ENCODE measurements at regions not wholly inside any gene's neighbourhood (a gene's known extent, or its start where the extent isn't known, plus 50 kb on each side); places are given as distances from the start of the nearest gene placed in this dataset.

DNA sequence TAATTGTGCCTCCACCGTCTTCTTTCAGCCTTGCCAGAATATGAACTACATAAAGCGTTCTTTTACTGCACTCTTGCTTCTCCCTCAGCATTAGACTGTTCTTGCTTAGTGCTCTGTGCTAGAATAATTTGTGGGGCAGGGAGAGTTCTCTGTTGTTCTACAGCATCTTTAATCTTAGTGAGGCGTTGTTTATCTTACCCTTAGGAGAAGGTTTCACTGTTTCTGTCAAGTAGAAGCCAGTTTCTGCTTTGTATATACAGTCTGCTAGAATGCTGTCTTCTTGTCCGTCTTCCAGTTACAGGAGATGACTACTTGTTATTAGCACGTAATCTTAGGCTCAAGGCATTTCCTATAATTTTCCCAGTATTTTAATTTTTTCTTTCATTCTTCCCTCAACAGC is 458.0 kb downstream of the FLRT2 start:
- H3K4me3 ChIP-seq (ENCODE audit: low read depth, low read length), result no peak overlapping the region
- in situ Hi-C loops (cut with HindIII; ENCODE audit: low sequenced_read_pairs), result no loop called here
- DNase-seq (ENCODE audit: low read depth), result no peak
- TF ChIP-seq, protein P1, sequence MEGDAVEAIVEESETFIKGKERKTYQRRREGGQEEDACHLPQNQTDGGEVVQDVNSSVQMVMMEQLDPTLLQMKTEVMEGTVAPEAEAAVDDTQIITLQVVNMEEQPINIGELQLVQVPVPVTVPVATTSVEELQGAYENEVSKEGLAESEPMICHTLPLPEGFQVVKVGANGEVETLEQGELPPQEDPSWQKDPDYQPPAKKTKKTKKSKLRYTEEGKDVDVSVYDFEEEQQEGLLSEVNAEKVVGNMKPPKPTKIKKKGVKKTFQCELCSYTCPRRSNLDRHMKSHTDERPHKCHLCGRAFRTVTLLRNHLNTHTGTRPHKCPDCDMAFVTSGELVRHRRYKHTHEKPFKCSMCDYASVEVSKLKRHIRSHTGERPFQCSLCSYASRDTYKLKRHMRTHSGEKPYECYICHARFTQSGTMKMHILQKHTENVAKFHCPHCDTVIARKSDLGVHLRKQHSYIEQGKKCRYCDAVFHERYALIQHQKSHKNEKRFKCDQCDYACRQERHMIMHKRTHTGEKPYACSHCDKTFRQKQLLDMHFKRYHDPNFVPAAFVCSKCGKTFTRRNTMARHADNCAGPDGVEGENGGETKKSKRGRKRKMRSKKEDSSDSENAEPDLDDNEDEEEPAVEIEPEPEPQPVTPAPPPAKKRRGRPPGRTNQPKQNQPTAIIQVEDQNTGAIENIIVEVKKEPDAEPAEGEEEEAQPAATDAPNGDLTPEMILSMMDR (IDR thresholded peaks at IDR 0.05; ENCODE audit: low read depth, low read length, missing control alignments), result no peak

DNA sequence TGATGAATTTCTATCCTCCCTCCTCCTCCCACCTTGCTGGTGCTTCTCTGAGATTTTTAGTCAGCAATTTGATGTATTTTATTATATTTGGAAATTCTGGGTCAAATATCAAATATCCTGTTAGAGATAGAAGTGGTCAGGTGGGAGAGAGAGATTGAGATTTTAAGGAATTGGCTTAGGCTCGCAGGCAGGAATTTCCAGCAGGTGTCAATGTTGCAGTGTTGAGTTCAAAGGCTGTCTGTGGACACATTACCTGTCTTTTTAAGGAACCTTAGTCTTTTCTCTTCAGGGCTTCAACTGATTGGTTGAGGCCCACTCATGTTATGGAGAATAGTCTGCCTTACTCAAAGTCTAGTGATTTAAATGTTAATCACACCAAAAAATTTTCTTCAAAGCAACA is 457.3 kb downstream of the FLRT2 start:
- in situ Hi-C loops (cut with HindIII; ENCODE audit: low sequenced_read_pairs), result no loop called here
- TF ChIP-seq, protein P1 (IDR thresholded peaks at IDR 0.05; ENCODE audit: low read depth, low read length, missing control alignments), result no peak
- H3K4me3 ChIP-seq (ENCODE audit: low read depth, low read length), result no peak overlapping the region
- no peak for DNase-seq (ENCODE audit: low read depth)

DNA sequence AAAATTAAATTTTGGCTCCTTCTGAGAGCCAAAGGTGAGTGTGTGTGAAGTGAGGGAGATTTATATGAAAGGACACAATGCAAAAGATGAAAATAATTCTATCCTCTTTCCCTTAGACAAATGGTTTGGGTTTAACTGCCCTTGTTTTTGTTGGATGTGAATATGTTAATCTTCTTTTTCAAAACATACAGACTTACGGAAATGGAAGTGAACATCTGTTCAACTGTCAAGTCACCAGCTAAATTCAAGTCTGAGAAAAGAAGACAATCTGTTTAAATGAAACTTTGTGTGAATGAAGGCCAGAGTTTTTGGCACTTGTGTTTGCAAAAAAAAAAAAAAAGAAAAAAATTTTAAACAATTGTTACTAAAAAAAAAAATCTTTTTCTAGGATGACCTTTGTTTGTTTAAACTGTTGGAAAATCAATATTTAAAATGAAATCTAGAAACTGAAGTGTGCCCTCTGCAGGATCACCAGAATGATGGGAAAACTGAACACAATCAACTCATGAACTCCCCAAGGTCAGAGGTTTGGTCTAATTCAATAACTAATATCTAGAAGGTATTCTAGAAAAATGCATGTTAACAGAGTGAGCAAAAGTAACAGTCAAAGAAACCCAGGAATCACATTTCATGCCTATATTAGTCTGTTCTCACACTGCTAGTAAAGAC is 448.8 kb downstream of the FLRT2 start:
- TF ChIP-seq, protein P1 (IDR thresholded peaks at IDR 0.05; ENCODE audit: low read depth, low read length, missing control alignments), result no peak
- DNase-seq (ENCODE audit: low read depth), result no peak
- H3K4me3 ChIP-seq (ENCODE audit: low read depth, low read length), result no peak overlapping the region
- in situ Hi-C loops (cut with HindIII; ENCODE audit: low sequenced_read_pairs), result no loop called here

DNA sequence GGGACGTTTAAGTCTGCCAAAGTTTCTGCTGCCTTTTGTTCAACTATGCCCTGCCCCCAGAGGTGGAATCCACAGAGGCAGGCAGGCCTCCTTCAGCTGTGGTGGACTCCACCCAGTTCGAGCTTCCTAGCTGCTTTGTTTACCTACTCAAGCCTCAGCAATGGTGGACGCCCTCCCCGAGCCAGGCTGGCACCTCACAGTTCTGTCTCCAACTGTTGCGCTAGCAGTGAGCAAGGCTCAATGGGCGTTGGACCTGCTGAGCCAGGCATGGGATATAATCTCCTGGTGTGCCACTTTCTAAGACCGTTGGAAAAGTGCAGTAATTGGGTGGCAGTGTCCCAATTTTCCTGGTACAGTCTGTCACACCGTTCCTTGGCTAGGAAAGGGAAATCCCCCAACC is 444.7 kb downstream of the FLRT2 start:
- DNase-seq (ENCODE audit: low read depth), result no peak
- H3K4me3 ChIP-seq (ENCODE audit: low read depth, low read length), result no peak overlapping the region
- in situ Hi-C loops (cut with HindIII; ENCODE audit: low sequenced_read_pairs), result no loop called here
- TF ChIP-seq, protein P1 (IDR thresholded peaks at IDR 0.05; ENCODE audit: low read depth, low read length, missing control alignments), result no peak

DNA sequence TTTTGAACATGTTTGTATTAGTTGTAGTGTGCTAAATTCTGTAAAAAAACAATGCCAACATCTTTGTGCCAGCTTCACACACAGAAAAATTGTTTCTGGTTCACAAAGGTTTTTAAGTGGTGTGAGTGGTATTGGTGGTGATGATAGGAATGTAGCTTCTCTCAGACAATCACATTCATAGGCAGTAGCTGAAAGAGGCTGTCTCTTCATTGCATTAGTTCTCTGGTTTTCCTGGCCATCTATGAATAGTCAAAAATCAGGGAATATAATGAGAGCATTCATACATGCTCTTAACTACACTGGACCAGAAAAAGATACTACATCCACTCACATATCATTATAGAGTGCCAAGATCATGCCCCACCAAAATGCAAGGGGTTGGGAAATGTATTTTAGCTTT is 433.5 kb downstream of the FLRT2 start:
- no peak overlapping the region for H3K4me3 ChIP-seq (ENCODE audit: low read depth, low read length)
- TF ChIP-seq, protein P1 (IDR thresholded peaks at IDR 0.05; ENCODE audit: low read depth, low read length, missing control alignments), result no peak
- in situ Hi-C loops (cut with HindIII; ENCODE audit: low sequenced_read_pairs), result no loop called here
- DNase-seq (ENCODE audit: low read depth), result no peak

DNA sequence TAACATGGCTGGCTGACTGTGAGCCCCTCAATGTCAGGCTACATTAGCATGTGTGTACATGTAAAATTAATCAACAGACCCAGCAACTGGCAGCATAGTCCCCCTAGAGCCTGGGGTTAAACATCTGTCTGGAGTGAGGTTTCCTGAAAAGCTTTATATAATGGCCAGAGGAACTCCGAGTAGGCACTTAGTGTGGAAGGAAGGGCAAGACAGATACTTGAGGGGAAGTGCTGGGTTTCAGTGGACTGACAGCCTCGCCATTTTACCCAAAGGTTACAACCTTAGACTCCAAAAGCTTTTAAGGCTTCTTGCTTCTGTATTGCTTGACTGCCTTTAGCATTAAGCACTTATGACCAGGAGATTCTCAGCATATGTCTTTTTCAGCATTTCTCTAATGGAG is 430.8 kb downstream of the FLRT2 start:
- DNase-seq (ENCODE audit: low read depth), result no peak
- no peak overlapping the region for H3K4me3 ChIP-seq (ENCODE audit: low read depth, low read length)
- TF ChIP-seq, protein P1 (IDR thresholded peaks at IDR 0.05; ENCODE audit: low read depth, low read length, missing control alignments), result no peak
- in situ Hi-C loops (cut with HindIII; ENCODE audit: low sequenced_read_pairs), result no loop called here

Data from astrocyte of the cerebellum (primary cell).